Gastrocnemius medialis (tissue), 4 donors: ENCODE measurements at regions not wholly inside any gene's neighbourhood (a gene's known extent, or its start where the extent isn't known, plus 50 kb on each side); places are given as distances from the start of the nearest gene placed in this dataset.

Experiments used
- POLR2A ChIP-seq, 2 donors: fragments of 450-650 bp; IDR thresholded peaks; one replicate each; pipeline ENCODE4 v1.6.1; 2017; ENCODE audit warnings: antibody characterized with exemption in 2 of 2, mild to moderate bottlenecking in 2 of 2, moderate library complexity in 2 of 2
- TF ChIP-seq, protein P1 (sequence below), 5 experiments: fragments of 450-650 bp in 3 of 5; fragments of 200-600 bp in 2 of 5; sonication (generic) in 2 of 5; IDR thresholded peaks in 4 of 5; conservative IDR thresholded peaks in 1 of 5; 1 replicate in 4 of 5; 2 replicates in 1 of 5; pipeline ENCODE4 v1.5.1; 2016 to 2019; ENCODE audit warnings: antibody characterized with exemption in 5 of 5, mild to moderate bottlenecking in 3 of 5, moderate library complexity in 3 of 5

DNA sequence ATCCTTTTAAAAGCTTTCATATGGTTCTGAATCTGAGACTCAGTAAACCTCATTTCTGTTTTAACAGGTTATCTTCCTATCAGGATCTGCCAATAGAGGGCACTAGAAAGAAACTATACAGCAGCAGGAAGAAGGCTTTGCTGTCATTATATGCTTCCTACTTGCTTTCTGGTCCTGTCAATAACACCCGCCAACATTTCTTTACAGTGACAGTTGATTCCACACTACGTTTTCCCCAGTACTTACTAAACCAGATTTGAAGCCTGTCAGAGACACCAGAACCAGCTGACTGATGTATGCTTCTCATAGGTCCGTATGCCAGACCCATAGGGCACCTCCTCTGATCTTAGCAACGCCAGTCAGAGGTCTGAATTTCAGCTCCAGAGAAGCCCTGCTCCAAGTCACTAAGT is 341.0 kb upstream of the NEGR1 start:
- TF ChIP-seq, protein P1, sequence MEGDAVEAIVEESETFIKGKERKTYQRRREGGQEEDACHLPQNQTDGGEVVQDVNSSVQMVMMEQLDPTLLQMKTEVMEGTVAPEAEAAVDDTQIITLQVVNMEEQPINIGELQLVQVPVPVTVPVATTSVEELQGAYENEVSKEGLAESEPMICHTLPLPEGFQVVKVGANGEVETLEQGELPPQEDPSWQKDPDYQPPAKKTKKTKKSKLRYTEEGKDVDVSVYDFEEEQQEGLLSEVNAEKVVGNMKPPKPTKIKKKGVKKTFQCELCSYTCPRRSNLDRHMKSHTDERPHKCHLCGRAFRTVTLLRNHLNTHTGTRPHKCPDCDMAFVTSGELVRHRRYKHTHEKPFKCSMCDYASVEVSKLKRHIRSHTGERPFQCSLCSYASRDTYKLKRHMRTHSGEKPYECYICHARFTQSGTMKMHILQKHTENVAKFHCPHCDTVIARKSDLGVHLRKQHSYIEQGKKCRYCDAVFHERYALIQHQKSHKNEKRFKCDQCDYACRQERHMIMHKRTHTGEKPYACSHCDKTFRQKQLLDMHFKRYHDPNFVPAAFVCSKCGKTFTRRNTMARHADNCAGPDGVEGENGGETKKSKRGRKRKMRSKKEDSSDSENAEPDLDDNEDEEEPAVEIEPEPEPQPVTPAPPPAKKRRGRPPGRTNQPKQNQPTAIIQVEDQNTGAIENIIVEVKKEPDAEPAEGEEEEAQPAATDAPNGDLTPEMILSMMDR (IDR thresholded peaks at IDR 0.05 in 4 of 5, conservative IDR thresholded peaks at IDR 0.05 in 1 of 5), result no peak
- no peak for TF ChIP-seq POLR2A (IDR thresholded peaks at IDR 0.05)
